H9 (cell line): ENCODE measurements at regions not wholly inside any gene's neighbourhood (a gene's known extent, or its start where the extent isn't known, plus 50 kb on each side); places are given as distances from the start of the nearest gene placed in this dataset.
"Not testable (repeated sequence)": the region's sequence is repeated elsewhere in the genome, so short reads cannot be mapped to it uniquely, and the experiment has no call there.

Experiments
- DNase-seq: peaks from one replicate; pipeline ENCODE4 v3.0.0-alpha.2; 2017
- H2AFZ ChIP-seq: one replicate; pipeline ENCODE4 v1.6.1; 2013; ENCODE audit warnings: mild to moderate bottlenecking, low read length, control low read depth, moderate library complexity
- H2AK5ac ChIP-seq: 2 replicates; pipeline ENCODE4 v1.6.1; 2013; ENCODE audit warnings: low read length, control low read depth, mixed read lengths; ENCODE audit not compliant: insufficient read length
- H2BK120ac ChIP-seq: one replicate; pipeline ENCODE4 v1.6.1; 2013; ENCODE audit warnings: low read depth, mild to moderate bottlenecking, low read length, control low read depth, inconsistent platforms; ENCODE audit not compliant: poor library complexity, severe bottlenecking
- H2BK12ac ChIP-seq: 2 replicates; pipeline ENCODE4 v1.6.1; 2013; ENCODE audit warnings: low read length, control low read depth, mixed read lengths, low read depth; ENCODE audit not compliant: insufficient read length
- H2BK15ac ChIP-seq: 2 replicates; pipeline ENCODE4 v1.6.1; 2013; ENCODE audit warnings: low read depth, low read length, control low read depth
- H2BK20ac ChIP-seq: one replicate; pipeline ENCODE4 v1.6.1; 2013; ENCODE audit warnings: low read depth, mild to moderate bottlenecking, low read length, control low read depth, inconsistent platforms; ENCODE audit not compliant: poor library complexity, severe bottlenecking
- H2BK5ac ChIP-seq: 2 replicates; pipeline ENCODE4 v1.6.1; 2013; ENCODE audit warnings: low read length, control low read depth, mixed read lengths; ENCODE audit not compliant: insufficient read length
- H3K14ac ChIP-seq: 2 replicates; pipeline ENCODE4 v1.6.1; 2013; ENCODE audit warnings: low read length, control low read depth; ENCODE audit not compliant: insufficient read depth
- H3K18ac ChIP-seq: 2 replicates; pipeline ENCODE4 v1.6.1; 2013; ENCODE audit warnings: low read depth, mild to moderate bottlenecking, mixed read lengths, low read length, control low read depth; ENCODE audit not compliant: insufficient read length
- H3K23ac ChIP-seq: 2 replicates; pipeline ENCODE4 v1.6.1; 2013; ENCODE audit warnings: low read length, control low read depth, mixed read lengths, low read depth; ENCODE audit not compliant: insufficient read length
- H3K23me2 ChIP-seq: 2 replicates; pipeline ENCODE4 v1.6.1; 2013; ENCODE audit warnings: low read depth, mild to moderate bottlenecking, mixed read lengths, low read length, control low read depth; ENCODE audit not compliant: insufficient read length, poor library complexity, severe bottlenecking
- H3K27ac ChIP-seq: 2 replicates; pipeline ENCODE4 v1.5.1; 2013; ENCODE audit warnings: low read length, control low read depth, mixed read lengths, low read depth; ENCODE audit not compliant: insufficient read length
- H3K27me3 ChIP-seq: 2 replicates; pipeline ENCODE4 v1.6.1; 2013; ENCODE audit warnings: low read length, control low read depth, inconsistent platforms; ENCODE audit not compliant: insufficient read depth
- H3K4ac ChIP-seq: 2 replicates; pipeline ENCODE4 v1.6.1; 2013; ENCODE audit warnings: low read depth, mild to moderate bottlenecking, control low read depth, inconsistent platforms, low read length, moderate library complexity
- H3K4me1 ChIP-seq: 2 replicates; pipeline ENCODE4 v1.6.1; 2013; ENCODE audit warnings: low read length, control low read depth, inconsistent platforms; ENCODE audit not compliant: insufficient read depth
- H3K4me2 ChIP-seq: 2 replicates; pipeline ENCODE4 v1.6.1; 2013; ENCODE audit warnings: low read length, control low read depth, mixed read lengths; ENCODE audit not compliant: insufficient read length, insufficient read depth
- H3K56ac ChIP-seq: 2 replicates; pipeline ENCODE4 v1.6.1; 2013; ENCODE audit warnings: low read depth, mild to moderate bottlenecking, mixed read lengths, low read length, control low read depth; ENCODE audit not compliant: insufficient read length
- H3K79me1 ChIP-seq: 2 replicates; pipeline ENCODE4 v1.6.1; 2013; ENCODE audit warnings: low read depth, mild to moderate bottlenecking, moderate library complexity, low read length, control low read depth, inconsistent platforms; ENCODE audit not compliant: insufficient read depth, poor library complexity, severe bottlenecking
- H3K79me2 ChIP-seq: 2 replicates; pipeline ENCODE4 v1.6.1; 2013; ENCODE audit warnings: low read length, control low read depth, inconsistent platforms; ENCODE audit not compliant: insufficient read depth
- H3K9ac ChIP-seq: 2 replicates; pipeline ENCODE4 v1.6.1; 2013; ENCODE audit warnings: low read length, control low read depth, mixed read lengths; ENCODE audit not compliant: insufficient read length; ENCODE audit errors: extremely low read depth
- H3K9me3 ChIP-seq: one replicate; pipeline ENCODE4 v1.6.1; 2013; ENCODE audit warnings: low read depth, low read length, inconsistent platforms; ENCODE audit not compliant: control insufficient read depth
- H3T11ph ChIP-seq: one replicate; pipeline ENCODE4 v1.6.1; 2013; ENCODE audit warnings: mild to moderate bottlenecking, low read length, control low read depth, inconsistent platforms
- H4K20me1 ChIP-seq: one replicate; pipeline ENCODE4 v1.6.1; 2013; ENCODE audit not compliant: control insufficient read depth, insufficient read length, insufficient read depth
- H4K5ac ChIP-seq: 2 replicates; pipeline ENCODE4 v1.6.1; 2013; ENCODE audit warnings: low read depth, mild to moderate bottlenecking, mixed read lengths, low read length, control low read depth; ENCODE audit not compliant: insufficient read length
- H4K8ac ChIP-seq: replicated peaks from 2 replicates; pipeline ENCODE4 v1.6.1; 2013; ENCODE audit warnings: low read length, control low read depth, mixed read lengths, low read depth; ENCODE audit not compliant: insufficient read length
- H4K91ac ChIP-seq: 2 replicates; pipeline ENCODE4 v1.6.1; 2013; ENCODE audit warnings: low read depth, mild to moderate bottlenecking, moderate library complexity, mixed read lengths, low read length, control low read depth; ENCODE audit not compliant: insufficient read length
- H3K27ac Mint-ChIP-seq, 3 experiments: 2 replicates in 2 of 3; 3 replicates in 1 of 3; pipeline ENCODE4 v1.8.0; 2020 to 2021; ENCODE audit warnings: mixed read lengths in 3 of 3, mild to moderate bottlenecking in 1 of 3, moderate library complexity in 1 of 3
- H3K27me3 Mint-ChIP-seq: 2 replicates; pipeline ENCODE4 v1.8.0; 2021; ENCODE audit warnings: low read depth, mild to moderate bottlenecking, moderate library complexity, mixed read lengths
- H3K36me3 Mint-ChIP-seq, 3 experiments: 2 replicates in 2 of 3; 3 replicates in 1 of 3; pipeline ENCODE4 v1.8.0; 2020 to 2021; ENCODE audit warnings: low read depth in 3 of 3, mixed read lengths in 3 of 3; ENCODE audit not compliant: insufficient read depth in 1 of 3
- H3K4me1 Mint-ChIP-seq, 2 experiments: 2 replicates each; pipeline ENCODE4 v1.8.0; 2020; ENCODE audit warnings: mixed read lengths in 2 of 2
- H3K4me3 Mint-ChIP-seq, 2 experiments: 2 replicates in 1 of 2; 3 replicates in 1 of 2; pipeline ENCODE4 v1.8.0; 2020 to 2021; ENCODE audit warnings: mild to moderate bottlenecking in 2 of 2, mixed read lengths in 2 of 2, moderate library complexity in 1 of 2
- H3K9me3 Mint-ChIP-seq, 2 experiments: 2 replicates in 1 of 2; 3 replicates in 1 of 2; pipeline ENCODE4 v1.8.0; 2020; ENCODE audit warnings: mild to moderate bottlenecking in 2 of 2, mixed read lengths in 2 of 2, moderate library complexity in 1 of 2
- whole genome bisulfite sequencing: extraction: QIAGEN DNeasy Blood & Tissue Kit; methylation state at CpG from one replicate; pipeline ENCODE4 v1.1.7; 2013; ENCODE audit warnings: missing lambda C conversion rate, low lambda C conversion rate, mixed read lengths; ENCODE audit not compliant: insufficient read length; ENCODE audit errors: extremely low coverage; 5-methylcytosine and 5-hydroxymethylcytosine counted together
- TF ChIP-seq, protein P1 (sequence below): fragments of 200-600 bp; sonication (generic); conservative IDR thresholded peaks from 3 replicates; pipeline ENCODE4 v1.8.0; 2021; ENCODE audit warnings: antibody characterized with exemption, mild to moderate bottlenecking

DNA sequence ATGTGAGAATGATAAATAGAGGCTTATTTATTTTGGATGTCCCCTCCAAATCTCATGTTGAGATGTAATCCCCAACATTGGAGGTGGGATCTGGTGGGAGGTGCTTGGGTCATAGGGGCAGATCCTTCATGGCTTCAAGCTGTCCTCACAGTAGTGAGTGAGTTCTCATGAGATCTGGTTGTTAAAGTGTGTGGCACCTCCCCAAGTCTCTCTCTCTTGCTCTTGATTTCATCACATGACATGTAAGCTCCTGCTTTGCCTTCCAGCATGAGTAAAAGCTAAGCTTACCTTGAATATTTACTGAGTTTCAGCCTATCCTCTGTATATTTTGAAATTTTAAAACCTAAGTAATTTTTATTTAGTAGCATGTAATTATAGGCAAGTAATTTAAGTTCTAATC, 444.9 kb downstream of the ARL4A start:
- H3T11ph ChIP-seq: no peak overlapping the region
- H3K9me3 Mint-ChIP-seq: peaks cover 9 to 13% of the 10 kb centered on the region in 2 experiments
- TF ChIP-seq, protein P1, sequence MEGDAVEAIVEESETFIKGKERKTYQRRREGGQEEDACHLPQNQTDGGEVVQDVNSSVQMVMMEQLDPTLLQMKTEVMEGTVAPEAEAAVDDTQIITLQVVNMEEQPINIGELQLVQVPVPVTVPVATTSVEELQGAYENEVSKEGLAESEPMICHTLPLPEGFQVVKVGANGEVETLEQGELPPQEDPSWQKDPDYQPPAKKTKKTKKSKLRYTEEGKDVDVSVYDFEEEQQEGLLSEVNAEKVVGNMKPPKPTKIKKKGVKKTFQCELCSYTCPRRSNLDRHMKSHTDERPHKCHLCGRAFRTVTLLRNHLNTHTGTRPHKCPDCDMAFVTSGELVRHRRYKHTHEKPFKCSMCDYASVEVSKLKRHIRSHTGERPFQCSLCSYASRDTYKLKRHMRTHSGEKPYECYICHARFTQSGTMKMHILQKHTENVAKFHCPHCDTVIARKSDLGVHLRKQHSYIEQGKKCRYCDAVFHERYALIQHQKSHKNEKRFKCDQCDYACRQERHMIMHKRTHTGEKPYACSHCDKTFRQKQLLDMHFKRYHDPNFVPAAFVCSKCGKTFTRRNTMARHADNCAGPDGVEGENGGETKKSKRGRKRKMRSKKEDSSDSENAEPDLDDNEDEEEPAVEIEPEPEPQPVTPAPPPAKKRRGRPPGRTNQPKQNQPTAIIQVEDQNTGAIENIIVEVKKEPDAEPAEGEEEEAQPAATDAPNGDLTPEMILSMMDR: no peak

DNA sequence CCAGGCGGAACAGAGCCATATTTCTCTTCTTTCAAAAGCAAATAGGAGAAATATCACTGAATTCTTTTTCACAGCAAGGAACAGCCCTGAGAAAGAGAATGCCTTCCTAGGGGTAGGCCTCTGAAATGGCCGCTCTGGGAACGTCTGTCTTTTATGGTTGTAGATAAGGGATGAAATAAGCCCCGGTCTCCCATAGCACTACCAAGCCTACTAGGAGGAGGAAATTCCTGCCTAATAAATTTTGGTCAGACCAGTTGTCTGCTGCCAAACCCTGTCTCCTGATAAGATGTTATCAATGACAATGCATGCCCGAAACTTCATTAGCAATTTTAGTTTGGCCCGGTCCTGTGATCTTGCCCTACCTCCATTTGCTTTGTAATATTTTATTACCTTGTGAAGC, 448.9 kb downstream of the ARL4A start:
- not testable (repeated sequence) for H3K4ac ChIP-seq, H3K9ac ChIP-seq, H3K14ac ChIP-seq, H3K27ac ChIP-seq, H2BK15ac ChIP-seq, H2BK5ac ChIP-seq, H3K27me3 Mint-ChIP-seq, H3K79me2 ChIP-seq, H3K4me1 ChIP-seq, H3K79me1 ChIP-seq, H3K27ac Mint-ChIP-seq, H4K20me1 ChIP-seq, H3K23ac ChIP-seq, H3K18ac ChIP-seq, H3K9me3 ChIP-seq, H3T11ph ChIP-seq, H4K5ac ChIP-seq, H2AK5ac ChIP-seq, H3K23me2 ChIP-seq, H3K27me3 ChIP-seq, H3K56ac ChIP-seq, H3K4me3 Mint-ChIP-seq, H2AFZ ChIP-seq, H2BK120ac ChIP-seq, H3K4me2 ChIP-seq, DNase-seq, H4K8ac ChIP-seq, H2BK12ac ChIP-seq, H2BK20ac ChIP-seq, H4K91ac ChIP-seq, H3K4me1 Mint-ChIP-seq
- peaks cover 11 to 15% of the 10 kb centered on the region in 2 experiments for H3K9me3 Mint-ChIP-seq
- WGBS: no CpG with 5 or more reads among the region's 6 CpGs
- peaks cover 5 to 12% (median 5%) of the 10 kb centered on the region in 3 experiments; a peak in 6 of 7 replicates for H3K36me3 Mint-ChIP-seq

More for the DNA sequence above, 444.9 kb downstream of the ARL4A start:
- Mint-ChIP-seq H3K4me3 (no peak overlapping the region), H3K4me1 (no peaks in the 10 kb centered on the region), H3K27ac (no peak overlapping the region), H3K27me3 (no peaks in the 10 kb centered on the region), H3K36me3 (peaks cover 5 to 12% (median 5%) of the 10 kb centered on the region in 3 experiments; a peak in 6 of 7 replicates)
- H4K91ac ChIP-seq: no peak overlapping the region
- H4K5ac ChIP-seq: no peak overlapping the region
- H3K27me3 ChIP-seq: no peaks in the 10 kb centered on the region
- no peak overlapping the region for H3K56ac ChIP-seq
- H3K27ac ChIP-seq: no peak overlapping the region
- no peak overlapping the region for H3K4me2 ChIP-seq
- no peaks in the 10 kb centered on the region for H3K4me1 ChIP-seq
- H2AFZ ChIP-seq: no peak overlapping the region
- H3K9me3 ChIP-seq: no peaks in the 10 kb centered on the region
- no peaks in the 10 kb centered on the region for H3K79me1 ChIP-seq
- H4K8ac ChIP-seq: no peak overlapping the region
- H2BK5ac ChIP-seq: no peak overlapping the region
- H4K20me1 ChIP-seq: no peaks in the 10 kb centered on the region
- H3K18ac ChIP-seq: no peak overlapping the region
- H2BK20ac ChIP-seq: no peak overlapping the region
- no peak overlapping the region for H2BK15ac ChIP-seq
- no peaks in the 10 kb centered on the region for H3K79me2 ChIP-seq
- H2AK5ac ChIP-seq: no peak overlapping the region
- no peak for DNase-seq
- no peak overlapping the region for H3K23ac ChIP-seq
- no peak overlapping the region for H2BK12ac ChIP-seq
- no peak overlapping the region for H3K9ac ChIP-seq
- H3K23me2 ChIP-seq: no peaks in the 10 kb centered on the region
- no peak overlapping the region for H2BK120ac ChIP-seq
- no peak overlapping the region for H3K14ac ChIP-seq
- H3K4ac ChIP-seq: no peak overlapping the region
